ENCODE measurements at regions not wholly inside any gene's neighbourhood (a gene's known extent, or its start where the extent isn't known, plus 50 kb on each side); places are given as distances from the start of the nearest gene placed in this dataset.

- no peak for TF ChIP-seq CTCF (IDR thresholded peaks at IDR 0.05; ENCODE audit: borderline replicate concordance, control extremely low read depth, extremely low read depth, insufficient read depth, missing control alignments)
- in situ Hi-C loops (cut with MboI; ENCODE audit: low sequenced_read_pairs, unreplicated experiment): no loop called here
- DNase-seq (ENCODE audit: low spot score): no peak
Observed at GRCh38 chr2:780581-780980, 103.4 kb upstream of the TMEM18 start.

- in situ Hi-C loops (cut with MboI; ENCODE audit: low sequenced_read_pairs, unreplicated experiment): no loop called here
- TF ChIP-seq CTCF (IDR thresholded peaks at IDR 0.05; ENCODE audit: borderline replicate concordance, control extremely low read depth, extremely low read depth, insufficient read depth, missing control alignments): no peak
Observed at GRCh38 chr2:780002-780401, 102.8 kb upstream of the TMEM18 start.

GRCh38 chr2:778731-779350, 101.6 kb upstream of the TMEM18 start:
- in situ Hi-C loops (cut with MboI; ENCODE audit: low sequenced_read_pairs, unreplicated experiment): no loop called here
- TF ChIP-seq CTCF (IDR thresholded peaks at IDR 0.05; ENCODE audit: borderline replicate concordance, control extremely low read depth, extremely low read depth, insufficient read depth, missing control alignments): no peak
- DNase-seq (ENCODE audit: low spot score): no peak

More at GRCh38 chr2:780002-780401, 102.8 kb upstream of the TMEM18 start:
- DNase-seq (ENCODE audit: low spot score): no peak

- in situ Hi-C loops (cut with MboI; ENCODE audit: low sequenced_read_pairs, unreplicated experiment): no loop called here
- TF ChIP-seq CTCF (IDR thresholded peaks at IDR 0.05; ENCODE audit: borderline replicate concordance, control extremely low read depth, extremely low read depth, insufficient read depth, missing control alignments): no peak
Observed at GRCh38 chr2:777546-777945, 100.3 kb upstream of the TMEM18 start.

GRCh38 chr2:777051-777450, 99.8 kb upstream of the TMEM18 start:
- no peak for DNase-seq (ENCODE audit: low spot score)
- in situ Hi-C loops (cut with MboI; ENCODE audit: low sequenced_read_pairs, unreplicated experiment): no loop called here

More at GRCh38 chr2:777546-777945, 100.3 kb upstream of the TMEM18 start:
- no peak for DNase-seq (ENCODE audit: low spot score)

GRCh38 chr2:776487-776886, 99.3 kb upstream of the TMEM18 start:
- in situ Hi-C loops (cut with MboI; ENCODE audit: low sequenced_read_pairs, unreplicated experiment): no loop called here
- no peak for TF ChIP-seq CTCF (IDR thresholded peaks at IDR 0.05; ENCODE audit: borderline replicate concordance, control extremely low read depth, extremely low read depth, insufficient read depth, missing control alignments)
- DNase-seq (ENCODE audit: low spot score): no peak

More at GRCh38 chr2:777051-777450, 99.8 kb upstream of the TMEM18 start:
- no peak for TF ChIP-seq CTCF (IDR thresholded peaks at IDR 0.05; ENCODE audit: borderline replicate concordance, control extremely low read depth, extremely low read depth, insufficient read depth, missing control alignments)
